ENCODE measurements at regions not wholly inside any gene's neighbourhood (a gene's known extent, or its start where the extent isn't known, plus 50 kb on each side); places are given as distances from the start of the nearest gene placed in this dataset.

GRCh38 chr1:48048064-48048463, 50.9 kb upstream of the TRABD2B start:
- TF ChIP-seq CTCF (conservative IDR thresholded peaks at IDR 0.05; ENCODE audit: low read length) (no peak), EZH2phosphoT487 (IDR thresholded peaks at IDR 0.05; ENCODE audit: borderline replicate concordance) (no peak)

Data from Loucy (cell line).